ENCODE measurements at regions not wholly inside any gene's neighbourhood (a gene's known extent, or its start where the extent isn't known, plus 50 kb on each side); places are given as distances from the start of the nearest gene placed in this dataset.

- Histone ChIP-seq H3K4ac (replicated peaks; ENCODE audit: insufficient read length, low read depth, low read length) (no peak overlapping the region), H2BK20ac (ENCODE audit: low read length) (no peak overlapping the region), H3K36me3 (ENCODE audit: control insufficient read depth in 2 of 4, insufficient read depth in 4 of 4, low read length in 3 of 4) (no peaks in the 10 kb centered on the region), H3K27me3 (replicated peaks in 1 of 4; ENCODE audit: control insufficient read depth in 3 of 4, extremely low read depth in 1 of 4, insufficient read depth in 3 of 4, low read length in 3 of 4) (no peaks in the 10 kb centered on the region; a peak in 1 of 7 replicates), H2BK120ac (replicated peaks; ENCODE audit: low read depth, low read length) (no peak overlapping the region), H3K9ac (replicated peaks in 1 of 4; ENCODE audit: extremely low read depth in 1 of 4, low read depth in 3 of 4, low read length in 3 of 4) (no peak overlapping the region), H3K4me2 (ENCODE audit: insufficient read depth in 1 of 2, low read depth in 2 of 2, low read length in 2 of 2) (no peak overlapping the region), H4K91ac (replicated peaks; ENCODE audit: insufficient read length, low read length) (no peak overlapping the region), H3K14ac (ENCODE audit: insufficient read length) (no peak overlapping the region), H3K27ac (ENCODE audit: low read depth, low read length) (no peak overlapping the region), H3K4me1 (replicated peaks in 1 of 4; ENCODE audit: control insufficient read depth in 3 of 4, insufficient read depth in 4 of 4, low read length in 3 of 4) (no peaks in the 10 kb centered on the region), H3K4me3 (ENCODE audit: extremely low read depth in 1 of 4, insufficient read depth in 2 of 4, low read depth in 3 of 4, low read length in 4 of 4) (no peak overlapping the region), H4K20me1 (replicated peaks in 1 of 2; ENCODE audit: control insufficient read depth in 1 of 2, insufficient read depth in 2 of 2, low read length in 2 of 2) (no peaks in the 10 kb centered on the region), H4K5ac (ENCODE audit: insufficient read length, low read depth, low read length) (no peak overlapping the region), H2BK12ac (ENCODE audit: low read depth, low read length) (no peak overlapping the region), H3K18ac (ENCODE audit: extremely low read depth, low read length) (no peak overlapping the region), H2AK5ac (ENCODE audit: low read depth, low read length) (no peak overlapping the region), H3K56ac (replicated peaks; ENCODE audit: insufficient read length, low read depth, low read length) (no peak overlapping the region), H2AFZ (ENCODE audit: low read length) (no peak overlapping the region), H3K23ac (ENCODE audit: insufficient read length) (no peak overlapping the region), H3K9me3 (ENCODE audit: insufficient read depth in 2 of 2, low read depth in 1 of 2, low read length in 1 of 2) (no peaks in the 10 kb centered on the region), H3K23me2 (ENCODE audit: low read depth, low read length) (no peaks in the 10 kb centered on the region), H3K79me2 (ENCODE audit: control insufficient read depth in 1 of 2, insufficient read depth in 2 of 2, low read length in 2 of 2) (no peaks in the 10 kb centered on the region), H4K8ac (ENCODE audit: extremely low read depth, insufficient read depth, low read length) (no peak overlapping the region), H2BK15ac (ENCODE audit: low read length) (no peak overlapping the region), H2BK5ac (ENCODE audit: low read depth, low read length) (no peak overlapping the region), H3K79me1 (ENCODE audit: low read depth, low read length) (no peaks in the 10 kb centered on the region)
- POLR2A ChIA-PET (ENCODE audit: partially characterized antibody): no interaction called here
- CTCF ChIA-PET (ENCODE audit: partially characterized antibody): no interaction called here
- DNase-seq (ENCODE audit: low read depth in 1 of 2, low spot score in 2 of 2): no peak
- TF ChIP-seq CBX8 (IDR thresholded peaks at IDR 0.05; ENCODE audit: borderline replicate concordance, low read depth, low read length) (no peak), POU5F1 (IDR thresholded peaks at IDR 0.05; ENCODE audit: low read depth, low read length) (no peak), POLR2AphosphoS5 (IDR thresholded peaks at IDR 0.05; ENCODE audit: low read depth, low read length) (no peak), JUN (IDR thresholded peaks at IDR 0.05; ENCODE audit: low read depth, low read length) (no peak), SP4 (IDR thresholded peaks at IDR 0.05; ENCODE audit: low read length) (no peak), GTF2F1 (IDR thresholded peaks at IDR 0.05; ENCODE audit: borderline replicate concordance, low read depth, low read length) (no peak), MAX (IDR thresholded peaks at IDR 0.05) (no peak), CREB1 (IDR thresholded peaks at IDR 0.05) (no peak)
- 90% methylated on average over 5 of the region's 5 CpGs; no CpG with 5 or more reads in 1 of the 2 experiments for WGBS, 2 experiments (ENCODE audit: extremely low coverage in 1 of 2, insufficient coverage in 1 of 2, insufficient read length in 1 of 2, insufficient replicate concordance in 2 of 2, low coverage in 1 of 2, low lambda C conversion rate in 2 of 2, missing lambda C conversion rate in 1 of 2)
- FAIRE-seq: no peak
Measured at GRCh38 chr5:174220417-174220816, 174.9 kb downstream of the NSG2 start.
